NAMALWA (cell line): ENCODE measurements at regions not wholly inside any gene's neighbourhood (a gene's known extent, or its start where the extent isn't known, plus 50 kb on each side); places are given as distances from the start of the nearest gene placed in this dataset.

Experiments
- DNase-seq: peaks from one replicate; pipeline ENCODE4 v3.0.0-alpha.2; 2015; ENCODE audit warnings: low spot score

DNA sequence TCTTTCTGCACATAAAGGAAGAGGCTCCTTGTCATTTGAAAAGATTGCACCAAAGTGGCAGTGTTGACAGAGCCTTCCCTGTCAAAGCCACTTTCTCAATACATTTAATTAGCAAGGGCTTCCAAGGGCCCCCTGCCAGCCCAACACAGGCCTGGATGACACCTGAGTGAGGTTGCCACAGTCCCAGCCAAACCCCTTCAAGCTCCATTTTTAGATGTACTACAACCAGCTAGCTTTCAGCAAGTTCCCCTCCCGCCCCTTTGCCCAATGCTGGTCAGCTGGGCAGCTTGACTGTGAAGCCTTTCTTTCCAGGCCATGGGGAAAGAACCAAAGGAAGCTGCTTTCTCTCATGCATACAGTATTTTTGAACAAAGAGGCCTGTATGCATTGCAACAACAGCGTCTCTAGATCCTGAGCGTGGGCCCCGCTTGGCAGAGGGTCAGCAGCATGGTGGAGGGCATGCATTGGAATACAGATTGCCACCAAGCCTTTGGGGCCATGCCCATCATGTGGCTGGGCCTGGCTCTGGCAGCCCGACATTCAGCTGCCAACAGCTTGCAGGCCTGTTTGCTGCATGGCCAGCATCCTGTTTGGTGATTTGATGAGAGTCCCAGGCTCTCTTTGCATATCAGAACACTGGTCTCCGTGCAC, 261.1 kb upstream of the GATB start:
- DNase-seq, result no peak

DNA sequence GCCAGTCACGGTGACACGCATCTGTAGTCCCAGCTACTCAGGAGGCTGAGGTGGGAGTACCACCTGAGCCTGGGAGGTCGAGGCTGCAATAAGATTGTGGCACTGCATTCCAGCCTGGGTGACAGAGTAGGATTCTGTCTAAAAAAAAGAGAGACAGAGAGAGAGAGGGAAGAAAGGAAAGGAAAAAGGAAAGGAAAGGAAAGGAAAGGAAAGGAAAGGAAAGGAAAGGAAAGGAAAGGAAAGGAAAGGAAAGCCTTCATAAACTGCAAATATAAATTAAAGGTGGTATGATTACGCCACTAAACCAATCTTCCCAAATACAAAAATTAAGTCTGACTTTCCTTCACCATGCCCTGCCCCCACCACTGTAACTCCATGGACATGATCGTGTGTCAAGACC, 259.3 kb upstream of the GATB start:
- DNase-seq, result no peak

DNA sequence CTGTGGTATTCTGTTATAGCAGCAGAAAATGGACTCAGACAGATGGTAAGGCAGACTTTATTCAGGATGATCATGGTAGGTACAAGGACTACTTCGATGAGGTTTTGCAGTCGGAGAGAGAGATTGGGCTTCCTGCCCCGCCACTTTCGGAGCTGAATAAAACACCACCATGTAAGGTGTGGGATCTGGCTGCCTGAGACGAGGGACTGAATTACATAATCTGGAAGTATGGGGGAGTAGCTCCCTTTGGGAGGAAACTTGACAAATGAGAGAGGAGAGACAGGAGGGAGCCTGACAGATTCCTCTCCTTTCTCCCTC, 255.5 kb upstream of the GATB start:
- no peak for DNase-seq

DNA sequence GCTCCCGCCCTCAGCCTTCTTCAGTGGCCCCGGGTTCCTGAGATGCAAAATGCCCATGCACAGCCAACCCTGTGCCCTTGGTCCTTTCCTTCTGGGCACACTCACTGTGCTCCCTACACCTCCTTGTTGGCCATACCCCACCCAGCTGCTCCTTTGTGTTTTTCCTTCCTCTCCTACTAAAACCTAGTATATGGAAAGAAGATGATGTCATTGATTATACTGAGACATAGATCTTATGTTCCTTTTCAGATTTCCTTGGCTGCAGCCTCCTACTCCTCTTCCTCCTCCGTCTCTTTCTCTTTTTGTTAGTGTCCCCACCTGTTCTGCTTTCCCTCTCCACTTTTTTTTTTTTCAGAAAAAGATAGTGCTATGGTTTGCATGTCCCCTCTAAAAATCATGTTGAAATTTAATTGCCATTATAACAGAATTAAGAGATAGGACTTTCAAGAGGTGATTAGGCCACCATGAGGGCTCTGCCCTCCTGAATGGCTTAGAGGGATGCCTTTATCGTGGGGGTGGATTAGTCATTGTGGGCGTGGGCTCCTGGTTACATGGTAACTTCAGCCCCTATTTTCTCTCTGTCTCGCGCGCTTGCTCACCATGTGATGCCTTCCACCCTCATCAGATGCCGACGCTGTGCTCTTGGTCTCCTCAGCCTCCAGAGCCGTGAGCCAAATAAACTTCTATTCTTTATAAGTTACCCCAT, 254.9 kb upstream of the GATB start:
- DNase-seq, result no peak

DNA sequence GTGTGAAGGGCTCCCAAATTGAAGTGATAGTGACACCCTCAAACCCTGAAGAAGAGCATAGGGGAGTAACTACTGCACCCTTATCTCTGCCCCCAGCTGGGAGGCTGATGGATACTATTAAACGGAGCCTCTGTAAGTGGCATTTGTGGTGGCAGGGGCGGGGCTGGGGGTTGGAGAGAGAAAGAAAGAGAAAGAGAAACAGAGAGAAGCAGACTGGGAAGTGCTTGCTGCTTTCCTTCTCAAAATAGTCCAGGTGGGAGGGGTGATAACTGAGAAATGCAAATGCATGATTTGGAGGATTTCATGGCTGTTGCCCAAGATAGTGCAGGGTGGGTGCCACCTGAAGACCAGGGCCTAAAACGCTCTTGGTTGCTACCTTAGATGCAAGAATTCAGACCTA, 253.5 kb upstream of the GATB start:
- DNase-seq, result peak; percentile 39

DNA sequence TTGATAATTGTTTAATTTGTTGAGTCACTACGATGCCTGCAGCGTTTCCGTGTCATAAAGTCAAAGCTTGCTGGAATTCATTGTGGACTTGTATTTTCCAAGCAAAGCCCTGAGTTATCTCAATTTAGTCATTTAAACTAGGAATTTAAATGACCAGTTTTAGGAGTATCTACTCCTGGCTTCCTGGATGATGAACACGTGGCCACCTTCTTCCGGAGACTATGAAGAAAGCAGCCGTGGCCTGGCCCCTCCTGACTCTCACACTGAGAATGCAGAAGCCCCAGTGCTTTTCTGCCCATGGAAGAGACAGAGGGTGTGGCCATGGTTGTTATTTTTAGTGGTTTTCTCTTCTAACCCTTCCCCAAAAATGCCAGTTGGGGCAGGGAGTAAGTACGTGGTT, 250.7 kb upstream of the GATB start:
- DNase-seq, result no peak

DNA sequence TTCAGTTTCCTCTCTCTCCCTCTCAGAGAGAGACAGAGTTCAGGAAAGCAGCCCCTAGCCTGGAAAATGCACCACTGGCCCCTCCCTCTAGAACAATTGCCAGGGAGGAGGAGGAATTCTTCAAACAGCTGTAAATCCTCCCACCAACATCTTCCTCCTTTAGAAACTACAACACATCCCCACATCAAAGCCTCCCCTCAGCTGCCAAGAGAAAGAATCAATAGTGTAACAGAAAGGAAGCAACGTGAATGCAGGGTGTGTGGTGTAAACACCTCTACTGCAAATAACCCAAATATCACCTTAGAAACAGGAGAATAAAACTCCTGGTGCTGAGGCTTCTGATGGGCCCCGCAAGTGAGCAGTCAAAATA, 249.9 kb upstream of the GATB start:
- no peak for DNase-seq

DNA sequence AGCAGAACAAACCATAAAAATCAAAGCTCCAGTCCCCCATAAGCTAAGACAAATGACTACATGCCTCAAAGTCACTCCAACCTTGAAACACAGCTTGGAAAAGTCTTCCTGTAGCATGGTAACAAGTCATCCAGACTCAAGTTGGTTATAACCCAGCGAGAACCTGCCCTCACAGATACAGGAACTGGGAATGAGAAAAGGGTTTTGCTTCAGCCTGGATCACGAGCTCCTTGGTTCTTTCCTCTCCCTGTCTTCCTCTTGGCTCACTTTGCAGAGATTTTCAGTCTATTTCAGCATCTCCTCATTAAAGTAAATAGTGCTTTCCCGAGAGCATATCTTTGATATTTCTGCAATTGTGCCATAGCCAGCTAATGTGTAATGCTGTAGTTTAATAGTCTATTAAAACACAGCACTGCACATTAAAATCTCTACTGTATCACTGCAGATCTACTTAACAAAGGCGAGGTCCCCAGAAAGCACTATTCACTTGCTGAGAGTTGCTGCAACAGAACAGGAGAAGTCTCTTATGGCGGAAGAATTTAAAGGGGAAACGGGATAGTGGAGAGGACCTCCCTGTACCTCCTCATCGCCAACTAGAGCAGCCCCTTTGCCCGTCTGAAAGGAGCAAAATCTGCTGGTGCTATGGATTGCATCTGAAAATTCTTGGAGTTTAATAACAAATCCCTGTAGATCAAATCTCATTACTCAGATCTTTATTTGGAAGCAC, 249.3 kb upstream of the GATB start:
- no peak for DNase-seq

DNA sequence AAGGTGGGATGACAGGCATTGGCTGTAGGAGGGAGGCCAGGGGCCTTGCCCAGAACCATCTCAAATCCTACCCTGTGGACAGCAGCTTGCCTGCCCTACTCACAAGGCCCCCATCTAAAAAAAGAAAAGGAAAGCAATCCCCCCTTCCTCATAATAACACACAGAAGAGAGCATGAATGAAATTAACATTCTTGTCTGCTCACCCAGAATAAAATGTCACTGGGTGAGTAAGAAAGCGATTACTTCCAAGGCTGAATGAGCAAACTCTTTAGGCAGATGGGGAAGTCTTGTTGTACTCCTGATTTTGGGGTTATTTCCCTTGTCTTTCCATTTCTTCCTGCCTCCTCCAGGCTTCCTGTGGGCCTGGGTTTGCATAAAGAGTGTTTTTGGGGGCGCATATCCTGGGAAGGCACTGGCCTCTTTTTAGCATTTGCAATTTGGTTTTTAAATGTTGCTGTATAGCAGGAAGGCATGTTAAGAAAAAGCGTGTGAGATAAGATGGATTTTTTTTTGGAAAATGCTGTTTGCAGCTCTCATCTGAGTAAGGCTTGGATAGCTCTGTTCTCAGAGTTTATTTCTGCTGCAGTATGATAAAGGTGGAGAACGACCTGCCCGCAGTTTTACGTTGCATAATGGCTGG, 248.3 kb upstream of the GATB start:
- DNase-seq, result no peak

DNA sequence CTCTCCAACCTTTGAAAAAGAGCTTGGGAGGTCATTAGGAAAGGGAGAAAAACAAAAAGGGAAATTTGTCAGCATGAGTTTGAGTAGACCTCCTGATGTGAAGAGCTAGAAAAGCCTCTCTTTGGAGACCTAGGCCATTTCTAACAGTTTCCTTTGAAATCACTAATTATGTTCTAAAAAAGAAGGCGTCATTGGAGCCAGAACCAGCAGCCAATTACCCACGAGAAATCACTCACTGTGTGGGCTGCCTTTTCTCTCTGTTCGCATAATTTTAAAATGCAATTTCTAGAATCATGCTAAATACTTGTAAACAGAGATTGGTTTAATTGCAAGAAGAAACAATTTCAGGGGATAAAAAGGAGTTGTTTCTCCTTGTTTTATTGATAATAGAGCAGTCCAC, 246.3 kb upstream of the GATB start:
- no peak for DNase-seq

DNA sequence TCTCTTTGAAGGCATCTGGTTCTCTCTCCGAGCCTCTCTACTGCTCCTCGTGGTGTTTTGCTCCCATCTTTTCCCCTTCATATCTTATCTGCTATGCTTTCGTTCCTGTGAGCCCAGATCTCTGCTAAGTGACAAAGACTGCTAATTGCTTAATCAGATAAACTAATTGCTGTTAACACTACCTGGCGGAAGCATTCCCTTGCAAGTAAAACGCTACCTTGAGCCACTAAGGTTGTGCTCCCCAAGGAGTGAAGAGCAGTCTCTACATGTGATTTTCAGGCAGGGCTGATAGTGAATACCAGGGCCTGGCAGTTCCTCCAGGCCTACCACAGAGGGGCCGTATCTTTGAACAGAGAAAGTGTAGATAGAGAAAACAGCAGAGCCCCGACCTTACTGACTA, 244.0 kb upstream of the GATB start:
- DNase-seq, result no peak

DNA sequence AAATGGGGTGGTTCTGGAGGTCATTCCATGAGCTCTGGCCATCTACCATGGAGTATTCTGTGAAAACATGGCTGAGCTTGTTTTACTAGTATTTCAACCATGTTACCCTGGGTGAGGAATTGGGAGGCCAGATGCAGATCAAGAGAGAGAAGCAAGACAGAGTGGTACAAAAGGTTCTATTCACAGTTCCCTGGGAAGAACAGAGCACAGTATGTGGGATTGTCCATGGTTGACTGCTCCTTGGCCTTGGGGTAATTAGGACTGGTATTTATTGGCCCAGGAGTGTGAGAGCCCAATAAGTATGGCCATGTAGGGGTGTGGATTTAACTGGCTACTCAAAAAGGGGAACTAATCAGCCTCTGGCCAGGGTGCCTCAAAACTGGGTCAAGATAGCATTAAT, 239.7 kb upstream of the GATB start:
- DNase-seq, result no peak

DNA sequence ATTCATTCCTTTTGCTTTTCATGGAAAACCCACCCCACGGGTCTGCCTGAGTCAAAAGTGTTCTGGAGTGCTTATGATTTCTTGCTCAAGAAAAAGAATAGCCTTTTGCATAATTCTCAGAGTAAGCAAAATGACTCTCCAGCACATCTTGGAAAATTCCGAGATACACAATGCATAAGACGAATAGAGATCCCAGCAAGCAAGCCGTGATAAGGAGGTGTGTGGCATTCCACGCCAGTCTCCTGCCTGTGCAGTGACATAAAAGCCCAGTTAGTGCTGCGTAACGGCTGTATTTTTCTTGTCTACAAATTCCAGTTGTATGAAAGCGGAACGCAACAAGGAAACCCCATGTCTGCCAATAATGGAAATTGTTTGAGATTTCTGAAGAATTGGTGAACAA, 237.9 kb upstream of the GATB start:
- no peak for DNase-seq

DNA sequence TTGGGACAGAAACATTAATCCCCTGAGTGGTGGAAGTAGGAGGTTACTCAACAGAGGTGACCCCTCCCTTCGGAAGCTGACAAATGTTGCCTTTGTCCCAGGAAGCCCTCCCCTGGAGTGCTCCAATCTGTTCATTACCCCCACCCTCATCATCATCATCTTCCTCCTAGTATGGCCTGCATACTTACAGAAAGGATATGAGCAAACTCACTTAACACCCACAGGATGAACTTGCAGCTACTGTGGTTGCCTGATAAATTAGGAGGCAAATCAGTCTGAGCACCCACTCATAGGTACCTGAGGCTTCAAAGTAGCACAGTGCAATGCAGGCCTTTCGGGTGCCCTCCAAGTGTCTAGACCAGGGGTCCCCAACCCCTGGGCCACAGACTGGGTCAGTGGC, 236.7 kb upstream of the GATB start:
- DNase-seq, result no peak

DNA sequence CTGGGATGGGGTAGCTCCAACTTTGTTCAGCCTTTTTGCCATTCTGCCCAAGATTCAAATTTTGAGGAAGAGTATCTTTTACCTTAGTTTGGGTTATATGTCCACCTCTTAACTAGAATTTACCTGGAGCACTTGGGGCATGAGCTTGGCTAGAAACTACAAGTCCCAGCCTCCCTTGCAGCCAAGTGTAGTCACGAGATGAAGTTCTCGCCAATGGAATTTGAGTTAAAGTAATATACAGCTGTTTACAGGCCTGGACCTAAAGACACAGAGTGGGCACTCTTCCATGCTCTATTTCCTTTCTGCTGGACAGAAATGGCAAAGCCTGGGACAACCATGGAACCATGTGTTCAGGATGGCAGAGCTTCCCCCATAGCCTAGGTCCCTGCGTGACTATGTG, 233.6 kb upstream of the GATB start:
- DNase-seq, result no peak

DNA sequence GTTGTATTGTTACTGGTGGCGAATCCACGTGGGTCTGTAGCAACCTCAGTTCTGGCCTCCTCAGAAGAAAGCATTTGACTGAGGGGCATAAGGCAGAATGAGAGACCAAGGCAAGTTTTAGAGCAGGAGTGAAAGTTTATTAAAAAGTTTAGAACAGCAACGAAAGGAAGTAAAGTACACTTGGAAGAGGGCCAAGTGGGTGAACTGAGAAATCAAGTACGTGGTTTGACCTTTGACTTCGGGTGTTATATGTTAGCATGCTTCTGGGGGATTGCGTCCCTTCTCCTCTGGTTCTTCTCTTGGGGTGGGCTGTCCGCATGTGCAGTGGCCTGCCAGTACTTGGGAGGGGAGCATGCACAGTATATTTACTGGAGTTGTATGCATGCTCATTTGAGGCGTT, 232.7 kb upstream of the GATB start:
- no peak for DNase-seq

DNA sequence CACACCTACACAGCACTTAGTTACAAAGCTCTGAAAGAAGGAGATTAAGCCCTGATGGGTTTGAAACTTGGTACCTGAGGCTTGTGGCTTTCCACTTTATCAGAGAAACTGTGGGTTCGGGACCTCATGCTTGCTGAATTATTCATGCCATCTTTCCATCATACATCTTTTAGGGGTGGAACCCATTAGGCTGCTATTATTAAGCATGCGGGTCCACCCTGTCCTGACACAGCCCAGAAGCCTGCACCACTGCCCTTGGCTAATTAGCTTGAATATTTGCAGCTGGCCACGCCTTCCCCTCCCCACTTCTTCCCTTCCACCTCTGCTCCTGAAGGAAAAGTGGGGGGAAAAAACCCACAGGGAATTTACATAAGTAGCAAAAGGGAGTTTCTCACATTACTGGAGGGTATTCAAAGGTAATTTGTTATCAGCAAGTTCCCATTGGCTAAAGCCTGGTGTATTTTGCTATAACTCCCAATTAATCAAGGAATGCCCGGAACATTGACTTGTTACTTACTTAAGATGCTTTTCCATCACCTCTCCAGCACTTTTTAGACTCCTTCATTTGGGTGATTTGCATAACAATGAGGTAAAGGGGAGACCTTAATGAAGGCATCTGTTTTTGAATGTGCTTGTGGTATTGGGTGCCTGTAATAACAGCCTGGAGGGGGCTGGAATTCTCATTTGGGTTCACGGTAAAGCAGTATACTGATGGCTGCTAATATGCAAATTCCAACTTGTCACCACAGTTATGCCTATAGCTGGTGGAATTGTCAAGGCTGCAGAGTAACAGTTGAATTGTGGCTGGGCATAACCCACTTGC, 231.7 kb upstream of the GATB start:
- no peak for DNase-seq

DNA sequence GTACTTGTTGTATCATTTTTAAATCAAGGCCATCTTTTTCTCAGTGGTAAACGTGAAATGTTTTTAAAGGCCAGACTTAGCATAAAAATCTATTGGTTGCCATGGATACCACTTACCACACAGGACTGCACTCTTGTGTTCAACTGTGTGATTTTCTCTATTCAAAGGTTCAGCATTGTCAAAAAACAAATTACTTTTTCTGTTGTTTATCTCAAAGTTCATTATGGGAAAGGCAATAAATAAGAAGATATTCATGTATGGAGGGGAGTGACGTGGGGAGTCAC, 231.0 kb upstream of the GATB start:
- DNase-seq, result no peak

DNA sequence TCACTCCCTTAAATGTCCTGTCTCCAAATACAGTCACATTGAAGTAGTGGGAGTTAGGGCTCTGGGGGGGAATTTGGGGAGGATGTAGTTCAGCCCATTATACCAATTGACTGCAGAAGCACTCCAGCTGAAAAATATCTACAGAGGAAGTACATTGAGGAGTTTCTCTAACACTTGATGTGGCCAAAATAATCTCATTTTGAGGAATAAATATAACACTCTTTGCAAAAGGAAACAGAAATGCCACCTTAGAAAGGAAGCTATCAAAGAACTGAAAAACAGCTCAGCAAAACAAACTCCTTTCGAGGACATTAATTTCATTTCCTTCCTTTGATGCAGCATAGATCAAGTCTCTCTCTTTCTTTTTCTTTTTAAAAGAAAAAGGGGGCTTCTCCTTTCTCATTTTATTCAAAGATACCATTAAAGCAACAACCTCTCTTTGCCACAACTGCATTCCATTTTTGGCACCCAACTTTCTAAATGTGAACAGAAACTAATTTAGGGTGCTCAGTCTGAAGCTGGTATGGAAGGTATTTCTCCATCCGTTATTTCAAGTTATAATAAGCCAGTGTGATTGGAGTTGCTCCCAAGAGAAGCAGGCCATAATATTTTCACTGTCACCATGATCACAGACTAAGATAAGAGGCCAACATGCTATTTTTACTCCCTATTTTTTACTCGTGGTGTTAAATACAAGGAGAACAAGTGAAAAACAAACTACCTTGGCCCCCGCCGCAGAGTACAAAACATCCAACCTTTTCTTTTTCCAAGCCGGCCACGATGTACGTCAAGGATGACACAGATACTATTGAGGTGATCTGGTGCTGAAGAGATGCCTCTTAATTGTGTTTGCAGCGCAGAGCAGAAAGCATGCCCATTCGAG, 230.4 kb upstream of the GATB start:
- DNase-seq, result no peak

DNA sequence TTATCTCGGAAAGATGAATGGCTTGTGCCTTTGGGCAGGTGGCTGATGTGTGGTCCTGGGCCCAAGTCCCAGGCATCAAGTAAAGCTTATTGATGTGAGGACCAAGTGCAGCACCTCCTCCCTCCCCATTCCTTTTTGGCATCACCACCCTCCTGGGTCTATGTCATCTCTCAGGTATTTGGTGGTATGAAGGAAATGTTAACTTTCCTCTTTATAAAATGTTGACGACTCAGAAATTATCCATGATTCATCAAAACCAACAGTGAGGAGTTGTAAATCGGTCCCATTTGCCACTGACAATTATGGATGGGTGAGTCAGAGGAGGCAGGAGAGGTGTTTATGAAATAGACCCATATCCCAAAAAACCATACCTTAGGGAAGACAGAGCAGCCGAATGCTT, 229.4 kb upstream of the GATB start:
- DNase-seq, result no peak

DNA sequence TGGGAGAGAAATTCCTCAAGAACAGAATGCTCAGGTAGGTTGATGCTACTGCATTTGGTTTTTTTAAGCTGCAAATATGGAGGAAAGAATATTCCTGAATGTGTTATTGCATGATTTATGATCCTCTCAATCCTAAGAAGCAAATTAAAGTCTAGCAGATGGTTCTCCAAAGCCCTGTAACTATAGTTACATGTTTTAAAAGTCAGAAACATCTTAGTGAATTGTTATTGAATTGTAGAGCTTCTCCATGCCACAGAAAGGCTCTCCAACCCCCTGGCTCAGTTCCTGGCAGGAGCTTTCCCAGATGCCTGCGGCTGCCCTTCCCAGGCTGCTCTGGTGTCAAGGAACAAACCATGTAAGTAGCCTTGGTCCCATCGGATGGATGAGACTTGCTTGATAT, 227.8 kb upstream of the GATB start:
- DNase-seq, result no peak

DNA sequence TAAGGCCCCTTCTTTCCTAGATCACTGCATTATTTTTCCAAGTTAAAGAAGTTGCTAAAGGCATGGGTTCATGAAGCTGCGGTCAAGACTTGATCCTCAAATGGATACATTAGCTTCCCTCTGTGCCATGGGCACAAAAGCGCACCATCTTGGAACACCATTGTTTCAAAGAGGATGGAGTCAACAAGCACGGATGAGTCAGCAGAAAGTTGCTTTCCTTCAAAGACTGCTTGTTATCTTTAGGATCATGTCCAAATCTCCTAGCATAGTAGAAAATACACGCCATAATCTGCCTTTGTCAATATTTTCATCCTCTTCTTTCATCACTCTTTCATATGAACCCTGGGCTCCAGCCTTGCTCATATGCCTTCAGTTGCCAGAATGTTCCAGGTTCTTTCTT, 226.8 kb upstream of the GATB start:
- no peak for DNase-seq
